ENCODE measurements at regions not wholly inside any gene's neighbourhood (a gene's known extent, or its start where the extent isn't known, plus 50 kb on each side); places are given as distances from the start of the nearest gene placed in this dataset.

DNA sequence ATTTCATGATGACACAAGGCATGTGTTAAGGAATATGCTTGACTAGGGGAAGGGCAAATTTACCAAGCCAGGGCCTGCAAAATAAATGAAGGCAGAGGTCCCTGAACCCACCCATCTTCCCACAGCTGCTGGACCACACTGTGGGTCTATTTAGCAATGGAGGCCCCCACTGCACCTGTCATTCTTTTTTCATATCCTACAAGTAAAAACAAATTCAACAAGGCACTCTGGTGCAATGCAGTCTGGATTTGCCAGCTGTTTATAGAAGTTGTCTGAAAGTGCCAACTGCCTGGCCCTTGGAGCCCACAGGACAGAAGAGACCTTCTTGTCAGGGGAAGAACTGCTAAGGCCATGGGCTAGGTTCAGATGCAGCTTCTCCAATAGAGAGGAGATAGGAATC lies 112.8 kb upstream of the ATL2 start:
- Histone ChIP-seq H3K27ac (ENCODE audit: low read length) (no peak overlapping the region), H3K36me3 (ENCODE audit: insufficient read depth, low read length) (no peaks in the 10 kb centered on the region), H3K4me3 (ENCODE audit: low read depth in 1 of 2, low read length in 2 of 2) (no peak overlapping the region), H2AFZ (ENCODE audit: low read depth, low read length) (no peak overlapping the region), H3K27me3 (ENCODE audit: insufficient read depth, low read length, poor library complexity) (no peaks in the 10 kb centered on the region), H3K4me1 (ENCODE audit: insufficient read depth, low read length) (no peaks in the 10 kb centered on the region), H3K4me2 (ENCODE audit: insufficient read depth, low read length) (no peak overlapping the region), H3K79me2 (ENCODE audit: insufficient read depth, low read length) (no peaks in the 10 kb centered on the region), H3K9me3 (ENCODE audit: insufficient read depth, low read length, severe bottlenecking) (no peaks in the 10 kb centered on the region), H4K20me1 (ENCODE audit: insufficient read depth, low read length) (no peaks in the 10 kb centered on the region), H3K9ac (ENCODE audit: low read depth, low read length) (no peak overlapping the region)
- no peak for TF ChIP-seq EZH2 (IDR thresholded peaks at IDR 0.05; ENCODE audit: borderline replicate concordance, low read depth, low read length, severe bottlenecking)
- TF ChIP-seq, protein P1, sequence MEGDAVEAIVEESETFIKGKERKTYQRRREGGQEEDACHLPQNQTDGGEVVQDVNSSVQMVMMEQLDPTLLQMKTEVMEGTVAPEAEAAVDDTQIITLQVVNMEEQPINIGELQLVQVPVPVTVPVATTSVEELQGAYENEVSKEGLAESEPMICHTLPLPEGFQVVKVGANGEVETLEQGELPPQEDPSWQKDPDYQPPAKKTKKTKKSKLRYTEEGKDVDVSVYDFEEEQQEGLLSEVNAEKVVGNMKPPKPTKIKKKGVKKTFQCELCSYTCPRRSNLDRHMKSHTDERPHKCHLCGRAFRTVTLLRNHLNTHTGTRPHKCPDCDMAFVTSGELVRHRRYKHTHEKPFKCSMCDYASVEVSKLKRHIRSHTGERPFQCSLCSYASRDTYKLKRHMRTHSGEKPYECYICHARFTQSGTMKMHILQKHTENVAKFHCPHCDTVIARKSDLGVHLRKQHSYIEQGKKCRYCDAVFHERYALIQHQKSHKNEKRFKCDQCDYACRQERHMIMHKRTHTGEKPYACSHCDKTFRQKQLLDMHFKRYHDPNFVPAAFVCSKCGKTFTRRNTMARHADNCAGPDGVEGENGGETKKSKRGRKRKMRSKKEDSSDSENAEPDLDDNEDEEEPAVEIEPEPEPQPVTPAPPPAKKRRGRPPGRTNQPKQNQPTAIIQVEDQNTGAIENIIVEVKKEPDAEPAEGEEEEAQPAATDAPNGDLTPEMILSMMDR (IDR thresholded peaks at IDR 0.05; ENCODE audit: borderline replicate concordance, extremely low read depth, low read length, poor library complexity, severe bottlenecking) = no peak
- no peak for ATAC-seq (ENCODE audit: insufficient read depth, low read depth)
- DNase-seq = no peak

DNA sequence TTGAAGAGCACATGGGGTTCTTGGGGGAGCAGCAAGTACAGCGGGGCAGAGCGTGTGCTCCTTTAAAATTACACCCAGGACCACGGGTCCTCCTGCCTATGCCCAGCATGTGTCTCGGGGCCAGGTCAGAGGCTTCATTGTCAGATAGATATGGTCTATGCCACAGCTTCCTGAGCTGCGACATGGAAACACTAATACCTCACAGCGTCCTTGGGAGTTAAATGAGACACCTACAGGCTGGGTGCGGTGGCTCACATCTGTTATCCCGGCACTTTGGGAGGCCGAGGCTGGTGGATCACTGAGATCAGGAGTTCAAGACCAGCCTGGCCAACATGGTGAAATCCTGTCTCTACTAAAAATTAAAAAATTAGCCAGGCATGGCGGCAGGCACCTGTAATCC lies 110.8 kb upstream of the ATL2 start:
- Histone ChIP-seq H3K36me3 (ENCODE audit: insufficient read depth, low read length) (no peaks in the 10 kb centered on the region), H3K4me1 (ENCODE audit: insufficient read depth, low read length) (no peaks in the 10 kb centered on the region), H3K4me3 (ENCODE audit: low read depth in 1 of 2, low read length in 2 of 2) (no peak overlapping the region), H2AFZ (ENCODE audit: low read depth, low read length) (no peak overlapping the region), H3K9me3 (ENCODE audit: insufficient read depth, low read length, severe bottlenecking) (no peaks in the 10 kb centered on the region), H3K4me2 (ENCODE audit: insufficient read depth, low read length) (no peak overlapping the region), H3K27me3 (ENCODE audit: insufficient read depth, low read length, poor library complexity) (no peaks in the 10 kb centered on the region), H4K20me1 (ENCODE audit: insufficient read depth, low read length) (no peaks in the 10 kb centered on the region), H3K79me2 (ENCODE audit: insufficient read depth, low read length) (no peaks in the 10 kb centered on the region), H3K9ac (ENCODE audit: low read depth, low read length) (no peak overlapping the region), H3K27ac (ENCODE audit: low read length) (no peak overlapping the region)
- DNase-seq = no peak
- TF ChIP-seq, protein P1 (IDR thresholded peaks at IDR 0.05; ENCODE audit: borderline replicate concordance, extremely low read depth, low read length, poor library complexity, severe bottlenecking) = no peak
- no peak for TF ChIP-seq EZH2 (IDR thresholded peaks at IDR 0.05; ENCODE audit: borderline replicate concordance, low read depth, low read length, severe bottlenecking)
- ATAC-seq (ENCODE audit: insufficient read depth, low read depth) = no peak

- TF ChIP-seq, protein P1 (IDR thresholded peaks at IDR 0.05; ENCODE audit: borderline replicate concordance, extremely low read depth, low read length, poor library complexity, severe bottlenecking) = no peak
- TF ChIP-seq EZH2 (IDR thresholded peaks at IDR 0.05; ENCODE audit: borderline replicate concordance, low read depth, low read length, severe bottlenecking) = no peak
- no peak overlapping the region for H3K4me2 ChIP-seq (ENCODE audit: insufficient read depth, low read length)
- DNase-seq (no peak), ATAC-seq (ENCODE audit: insufficient read depth, low read depth) (no peak)
- no peaks in the 10 kb centered on the region for H3K27me3 ChIP-seq (ENCODE audit: insufficient read depth, low read length, poor library complexity)
- H4K20me1 ChIP-seq (ENCODE audit: insufficient read depth, low read length) = no peaks in the 10 kb centered on the region
- no peak overlapping the region for H2AFZ ChIP-seq (ENCODE audit: low read depth, low read length)
- no peaks in the 10 kb centered on the region for H3K36me3 ChIP-seq (ENCODE audit: insufficient read depth, low read length)
- H3K79me2 ChIP-seq (ENCODE audit: insufficient read depth, low read length) = no peaks in the 10 kb centered on the region
- no peak overlapping the region for H3K4me3 ChIP-seq (ENCODE audit: low read depth in 1 of 2, low read length in 2 of 2)
- no peak overlapping the region for H3K9ac ChIP-seq (ENCODE audit: low read depth, low read length)
- no peak overlapping the region for H3K27ac ChIP-seq (ENCODE audit: low read length)
- no peaks in the 10 kb centered on the region for H3K4me1 ChIP-seq (ENCODE audit: insufficient read depth, low read length)
- H3K9me3 ChIP-seq (ENCODE audit: insufficient read depth, low read length, severe bottlenecking) = no peaks in the 10 kb centered on the region
These were observed 109.3 kb upstream of the ATL2 start for GRCh38 chr2:38486213-38487026.

Measured in DND-41 (cell line).